ENCODE measurements at regions not wholly inside any gene's neighbourhood (a gene's known extent, or its start where the extent isn't known, plus 50 kb on each side); places are given as distances from the start of the nearest gene placed in this dataset.

DNA sequence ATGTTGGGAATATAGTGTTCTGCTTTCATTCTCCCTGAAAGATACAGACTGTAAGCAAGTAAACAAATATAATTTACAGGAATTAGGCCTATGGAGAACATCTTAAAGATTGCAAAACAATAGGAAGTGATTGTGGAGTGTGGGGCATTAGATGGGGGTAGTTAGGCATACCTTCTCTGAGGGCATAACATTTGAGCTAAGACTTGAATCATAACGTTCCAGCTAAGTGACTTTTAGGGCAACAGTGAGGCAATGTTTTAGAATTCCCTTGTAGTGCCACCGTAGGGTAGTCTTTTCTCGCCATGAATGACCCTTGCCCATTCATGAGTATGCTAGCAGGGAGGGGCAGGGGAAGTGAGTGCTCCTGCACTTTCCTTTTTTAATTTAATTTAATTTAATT, 173.3 kb downstream of the SPATA31D1 start:
- DNase-seq = no peak

DNA sequence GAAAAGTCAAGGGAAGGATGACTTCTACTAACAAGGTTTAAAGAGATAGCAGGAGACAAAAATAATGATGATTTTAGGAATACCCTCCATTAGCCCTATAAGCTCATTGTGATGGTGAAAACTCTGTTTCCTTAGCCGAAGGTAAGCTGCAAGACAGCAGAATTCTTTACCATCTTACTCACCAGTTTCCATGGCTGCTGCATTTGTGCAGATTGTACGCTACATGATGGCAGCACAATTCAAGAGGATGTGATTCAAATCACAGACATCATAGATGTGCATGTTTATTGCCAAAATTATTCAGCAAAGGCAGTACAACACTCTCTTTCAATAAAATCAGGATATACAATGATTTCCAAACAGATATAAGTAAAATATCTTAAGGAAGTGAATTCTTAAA, 175.6 kb downstream of the SPATA31D1 start:
- DNase-seq = no peak

DNA sequence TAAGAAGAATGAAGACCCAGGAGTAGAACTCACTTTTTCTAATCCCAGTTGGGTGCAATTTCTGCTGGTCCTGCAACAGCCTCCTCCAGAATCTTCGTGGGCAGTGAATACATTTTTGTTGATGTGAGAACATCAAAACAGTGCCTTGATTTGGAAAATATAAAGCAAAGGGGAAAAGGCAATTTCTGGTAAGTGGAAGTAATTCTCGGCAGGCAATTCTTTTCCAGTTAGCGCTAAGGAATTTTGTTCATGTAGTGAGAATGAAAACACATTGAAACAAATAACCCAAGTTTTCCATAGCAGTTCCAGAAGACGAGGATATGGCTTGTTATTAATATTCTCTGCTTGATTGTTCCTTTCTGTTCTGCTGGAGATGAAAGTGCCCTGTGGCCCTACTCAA, 178.7 kb downstream of the SPATA31D1 start:
- DNase-seq = no peak

DNA sequence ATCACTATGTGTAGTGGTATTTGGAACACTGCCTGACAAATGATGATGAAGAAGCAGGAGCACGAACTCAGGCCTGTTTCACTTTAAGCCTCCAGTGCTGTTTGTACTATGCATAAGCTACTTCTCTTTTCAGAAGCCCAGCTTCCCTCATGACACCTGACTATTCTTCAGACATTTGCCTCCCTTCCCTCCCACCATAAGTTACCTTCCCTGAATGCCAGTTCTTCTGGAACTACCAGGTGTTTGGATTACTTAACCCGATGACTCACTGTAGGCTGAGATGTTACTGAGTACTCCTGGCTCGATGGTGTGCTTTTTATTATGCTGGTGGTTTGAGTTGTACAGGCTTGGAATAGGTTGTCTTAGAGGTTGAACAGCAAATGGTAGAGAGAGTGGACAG, 180.0 kb downstream of the SPATA31D1 start:
- DNase-seq = no peak

DNA sequence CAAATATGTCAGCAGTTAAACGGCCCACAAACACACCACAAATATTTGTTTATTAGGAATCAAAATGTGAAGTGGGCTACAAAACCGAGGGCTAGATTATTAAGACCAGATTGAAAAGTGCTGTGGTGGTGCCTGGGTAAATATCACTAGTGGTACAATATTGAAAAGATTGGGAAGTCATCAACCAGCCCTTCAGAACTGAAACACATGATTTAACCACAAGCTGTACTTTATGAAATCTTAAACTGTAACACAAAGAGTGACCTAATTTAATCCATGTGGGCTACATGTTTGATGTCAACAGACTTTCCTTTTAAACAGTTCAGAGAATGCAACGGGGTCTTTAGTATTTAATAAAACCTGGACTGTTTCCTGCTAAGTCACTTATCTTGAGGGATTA, 182.3 kb downstream of the SPATA31D1 start:
- DNase-seq = no peak

DNA sequence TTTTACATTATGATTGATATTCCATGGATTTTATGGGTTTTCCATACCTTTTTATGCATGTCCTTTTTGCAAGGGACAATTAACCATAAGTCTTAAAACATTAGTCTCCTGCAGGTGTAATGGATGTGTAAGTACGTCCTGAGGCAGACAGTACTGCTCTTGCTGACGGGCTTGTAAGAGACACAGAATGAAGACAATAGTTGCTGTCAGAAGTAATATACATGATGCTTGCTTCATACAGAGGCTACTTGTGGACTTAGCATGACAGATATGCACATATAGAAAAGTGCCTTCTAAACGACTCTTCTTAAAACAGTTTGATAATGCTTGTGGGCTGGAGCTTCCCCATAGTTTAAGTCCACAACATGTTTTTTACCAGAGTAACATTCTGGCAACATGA, 182.7 kb downstream of the SPATA31D1 start:
- no peak for DNase-seq

DNA sequence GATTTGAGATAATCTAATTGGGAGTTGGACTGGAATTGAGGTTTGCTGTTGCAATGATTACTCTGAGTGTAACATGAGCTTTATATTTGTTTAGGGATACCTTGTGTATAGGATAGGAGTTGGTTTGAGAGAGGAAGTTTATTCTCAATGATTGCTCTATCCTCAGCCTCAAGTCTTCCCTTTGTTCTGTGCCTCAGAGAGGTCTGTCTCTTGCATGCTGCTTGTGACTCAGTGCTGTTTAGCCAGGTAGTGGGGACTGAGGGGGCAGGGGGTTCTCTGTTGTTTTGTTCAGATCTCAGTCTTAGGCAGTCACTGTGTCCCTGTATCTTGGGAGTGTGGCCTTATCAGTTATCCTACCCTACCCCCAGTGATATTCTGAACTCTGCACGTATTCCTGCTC, 192.1 kb downstream of the SPATA31D1 start:
- DNase-seq = no peak

DNA sequence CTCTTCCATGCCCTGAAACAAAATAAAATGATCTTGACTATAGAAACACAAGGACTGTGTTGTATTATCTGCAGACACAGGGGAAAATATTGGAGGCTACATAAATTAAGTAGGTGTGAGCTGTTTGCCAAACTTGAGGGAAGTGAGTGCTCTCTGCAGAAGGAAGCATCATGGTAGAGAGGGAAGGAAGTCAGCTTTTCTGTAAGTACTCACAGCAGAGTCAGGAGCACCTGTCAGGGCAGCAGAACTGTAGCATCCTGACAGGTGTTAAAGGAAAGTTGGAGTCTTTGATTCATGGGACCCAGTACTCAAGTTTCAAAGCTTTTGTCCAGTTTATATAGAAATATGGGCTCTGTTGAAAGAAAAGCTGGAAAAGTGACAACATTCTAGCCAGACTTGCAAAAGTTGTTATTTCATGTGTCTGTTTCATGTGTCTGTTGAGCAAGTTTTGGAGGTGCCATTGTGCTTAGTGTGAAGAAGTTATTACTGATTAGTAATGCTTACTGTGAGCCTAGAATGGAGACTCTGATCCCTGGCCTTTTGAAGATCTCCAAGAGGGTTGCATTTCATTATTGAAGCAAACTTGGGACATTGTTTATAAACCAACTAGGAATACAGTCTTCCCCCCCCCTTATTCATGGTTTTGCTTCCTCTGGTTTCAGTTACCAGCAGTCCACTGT, 194.7 kb downstream of the SPATA31D1 start:
- DNase-seq = no peak

DNA sequence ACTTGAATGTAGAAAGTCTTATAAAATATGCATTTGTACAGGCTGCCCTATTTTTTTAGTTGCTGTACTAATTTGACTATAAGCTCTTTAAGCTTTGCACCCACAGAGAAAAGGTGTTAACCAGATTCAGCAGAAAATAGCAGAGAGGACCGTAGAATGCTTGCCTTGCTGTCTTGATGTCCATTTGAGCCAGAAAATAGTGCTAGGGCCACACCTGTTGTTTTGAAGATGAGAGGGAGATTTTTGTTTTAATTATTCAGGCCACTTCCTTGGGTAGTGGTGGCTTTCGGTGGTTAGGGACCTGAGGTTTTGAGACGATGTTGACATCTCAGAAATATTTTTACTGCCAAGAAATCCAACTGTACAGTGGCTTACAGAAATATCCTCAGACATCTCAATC, 196.0 kb downstream of the SPATA31D1 start:
- DNase-seq = no peak

DNA sequence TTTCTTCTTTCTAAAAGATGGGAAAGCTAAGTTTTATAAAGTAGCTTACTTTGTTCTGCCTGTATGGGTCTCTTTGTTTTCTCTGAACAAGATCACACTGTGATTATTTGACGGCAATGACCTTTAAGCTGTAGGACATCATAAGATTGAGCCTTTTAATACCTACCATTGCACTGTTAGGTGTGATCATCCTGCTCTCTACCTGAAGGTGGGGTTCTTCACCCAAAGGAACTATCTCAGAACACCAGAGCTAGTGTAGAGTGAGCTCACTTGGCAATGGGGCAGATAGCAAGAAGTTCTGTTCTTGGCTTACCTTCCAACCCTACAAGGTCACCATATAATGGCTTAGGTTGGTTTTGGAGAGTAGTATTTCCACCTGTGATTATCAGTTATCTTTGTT, 200.2 kb downstream of the SPATA31D1 start:
- DNase-seq = no peak

DNA sequence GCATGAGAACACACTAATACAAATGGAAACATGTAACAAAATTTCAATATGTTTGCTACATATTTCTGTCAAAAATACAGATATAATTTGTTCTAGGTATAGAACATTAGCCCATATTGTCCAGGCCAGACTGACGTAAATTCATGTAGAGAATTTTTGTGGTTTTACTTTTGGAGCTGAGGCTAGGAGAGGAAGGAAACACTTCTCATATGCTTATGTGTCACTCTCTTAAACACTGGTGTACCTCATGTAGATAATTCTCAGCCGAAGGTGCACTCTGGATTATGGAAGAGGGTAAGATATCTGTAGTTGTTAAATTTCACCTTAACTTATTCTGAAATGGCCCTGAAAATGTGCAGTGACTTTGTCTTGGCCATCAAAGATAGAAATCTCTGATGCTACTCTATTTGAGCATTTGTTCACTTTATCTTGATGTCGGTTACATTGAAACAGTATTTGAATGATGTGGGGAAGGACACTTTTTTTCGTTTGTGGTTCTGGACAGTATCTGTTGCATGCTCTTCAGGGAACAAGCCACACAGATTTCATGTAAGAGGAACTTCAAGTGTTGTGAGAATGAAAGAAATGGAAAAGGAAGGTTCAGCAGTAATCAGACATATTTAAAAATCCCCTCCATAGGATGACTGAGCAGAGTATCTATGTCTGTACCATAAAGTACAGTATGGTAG, 202.7 kb downstream of the SPATA31D1 start:
- no peak for DNase-seq

DNA sequence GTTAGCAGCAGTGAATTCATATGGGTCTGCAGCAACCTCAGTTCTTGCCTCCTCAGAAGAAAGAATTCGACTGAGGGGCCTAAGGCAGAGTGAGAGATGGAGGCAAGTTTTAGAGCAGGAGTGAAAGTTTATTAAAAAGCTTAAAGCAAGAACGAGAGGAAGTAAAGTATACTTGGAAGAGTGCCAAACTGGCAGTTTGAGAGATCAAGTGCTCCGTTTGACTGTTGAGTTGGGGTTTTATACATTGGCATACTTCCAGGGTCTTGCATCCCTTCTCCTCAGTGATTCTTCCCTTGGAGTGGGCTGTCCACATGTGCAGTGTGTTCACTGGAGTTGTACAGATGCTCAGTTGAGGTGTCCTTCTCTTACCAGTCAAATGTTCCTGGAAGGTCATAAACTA, 203.6 kb downstream of the SPATA31D1 start:
- no peak for DNase-seq

DNA sequence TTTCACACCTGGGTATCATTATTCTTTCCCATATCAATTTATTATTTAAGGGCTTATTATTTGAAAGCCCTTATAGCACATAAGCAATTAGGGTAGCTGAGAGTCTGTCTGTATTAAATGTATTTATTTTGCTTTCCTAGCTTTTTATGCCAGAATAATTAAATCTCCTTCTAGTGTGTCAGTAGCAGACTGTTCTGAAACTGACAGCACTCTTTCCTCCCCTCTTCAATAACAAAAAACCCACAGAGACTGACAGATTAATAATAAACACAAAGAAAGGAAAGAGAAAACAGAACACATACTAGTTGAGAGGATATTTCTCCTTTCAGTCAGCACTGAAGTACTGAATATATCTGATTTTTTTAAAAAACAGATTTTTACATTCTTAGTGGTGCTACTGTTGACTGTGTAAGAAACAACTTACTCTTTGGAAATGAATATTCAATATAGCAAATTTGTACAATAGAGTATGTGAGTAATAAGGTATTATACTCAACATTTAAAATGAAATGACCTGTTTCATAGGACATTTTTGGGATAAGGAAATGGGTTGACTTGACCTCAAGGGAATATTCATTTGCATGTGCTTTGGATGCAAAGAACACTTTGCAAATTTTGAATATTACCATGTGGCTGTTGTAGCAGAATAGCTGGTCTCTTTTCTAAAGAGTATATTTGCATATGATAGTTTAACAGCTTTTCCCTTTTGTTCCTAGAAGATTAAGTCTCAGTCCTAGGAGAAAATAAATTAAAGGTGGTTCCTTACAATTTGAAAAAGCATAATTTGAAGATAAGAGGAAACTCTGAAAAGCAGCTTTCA, 208.3 kb downstream of the SPATA31D1 start:
- DNase-seq = no peak

DNA sequence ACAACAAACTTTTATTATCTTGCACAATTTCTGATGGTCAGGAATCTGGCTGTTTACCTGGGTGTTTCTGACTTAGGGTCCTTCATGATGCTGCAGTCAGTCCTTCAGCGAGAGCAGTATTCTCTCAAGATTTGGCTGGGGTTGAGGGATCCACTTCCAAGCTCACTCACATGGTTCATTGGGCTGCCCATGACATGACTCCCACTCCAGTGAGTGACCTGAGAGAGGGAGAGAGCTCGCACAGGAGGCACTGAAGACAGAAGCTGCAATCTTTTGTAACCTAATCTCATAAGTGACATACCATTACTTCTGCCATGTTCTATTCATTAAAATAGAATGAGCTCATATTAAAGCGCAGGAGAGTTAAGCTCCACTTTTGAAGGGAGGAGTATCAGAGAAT, 212.6 kb downstream of the SPATA31D1 start:
- no peak for DNase-seq

DNA sequence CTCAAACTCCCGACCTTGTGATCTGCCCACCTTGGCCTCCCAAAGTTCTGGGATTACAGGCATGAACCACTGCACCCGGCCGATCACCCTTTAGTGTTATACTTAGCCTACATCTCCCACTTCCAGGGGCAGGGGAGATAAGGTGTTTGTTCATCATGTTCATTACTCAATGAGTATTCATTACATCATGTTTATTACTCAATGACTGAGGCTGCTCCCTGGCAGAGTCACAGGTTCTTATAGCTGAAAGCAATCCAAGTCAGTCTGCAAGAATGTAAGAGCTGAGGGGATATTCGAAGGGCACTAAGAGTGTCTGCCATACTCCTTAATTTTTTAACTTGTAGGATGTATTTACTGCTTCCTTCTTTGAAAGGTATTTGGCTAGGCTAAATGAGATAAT, 214.2 kb downstream of the SPATA31D1 start:
- DNase-seq = no peak

DNA sequence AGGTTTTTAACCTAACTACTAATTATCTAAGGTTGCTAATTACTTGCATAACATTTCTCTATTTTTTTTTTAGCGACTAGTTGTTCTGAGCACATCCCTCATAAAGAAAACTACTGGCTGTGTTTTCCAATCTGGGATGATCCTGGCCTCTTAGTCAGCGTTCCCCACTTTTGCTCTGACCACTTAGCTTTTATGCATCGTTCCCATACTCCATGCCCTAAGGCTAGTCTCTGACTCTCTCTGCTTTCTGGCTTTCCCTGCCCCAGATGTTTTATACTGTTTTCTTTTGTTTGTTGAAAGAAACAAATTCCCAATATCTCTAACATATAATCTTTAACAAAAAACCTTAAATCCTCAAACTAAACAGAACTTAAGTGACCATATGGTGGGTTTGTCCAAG, 217.9 kb downstream of the SPATA31D1 start:
- no peak for DNase-seq

DNA sequence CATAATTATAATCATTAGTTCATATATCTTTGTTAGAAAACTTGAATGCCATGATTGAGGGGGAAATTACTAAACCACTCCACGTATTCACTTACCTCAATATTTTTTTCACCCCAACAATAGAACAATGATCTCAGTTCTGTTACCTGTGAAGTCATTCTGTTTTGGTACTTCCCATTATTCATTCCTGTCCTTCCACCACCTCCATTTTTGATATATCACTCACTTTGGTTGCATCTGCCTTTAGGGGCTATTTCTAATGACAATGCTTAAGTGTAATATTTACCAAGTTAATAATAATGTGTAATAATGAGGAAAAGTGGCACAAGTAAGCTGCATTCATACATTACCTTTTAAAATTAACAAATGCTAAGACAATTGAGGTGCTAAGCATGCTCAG, 218.4 kb downstream of the SPATA31D1 start:
- no peak for DNase-seq

DNA sequence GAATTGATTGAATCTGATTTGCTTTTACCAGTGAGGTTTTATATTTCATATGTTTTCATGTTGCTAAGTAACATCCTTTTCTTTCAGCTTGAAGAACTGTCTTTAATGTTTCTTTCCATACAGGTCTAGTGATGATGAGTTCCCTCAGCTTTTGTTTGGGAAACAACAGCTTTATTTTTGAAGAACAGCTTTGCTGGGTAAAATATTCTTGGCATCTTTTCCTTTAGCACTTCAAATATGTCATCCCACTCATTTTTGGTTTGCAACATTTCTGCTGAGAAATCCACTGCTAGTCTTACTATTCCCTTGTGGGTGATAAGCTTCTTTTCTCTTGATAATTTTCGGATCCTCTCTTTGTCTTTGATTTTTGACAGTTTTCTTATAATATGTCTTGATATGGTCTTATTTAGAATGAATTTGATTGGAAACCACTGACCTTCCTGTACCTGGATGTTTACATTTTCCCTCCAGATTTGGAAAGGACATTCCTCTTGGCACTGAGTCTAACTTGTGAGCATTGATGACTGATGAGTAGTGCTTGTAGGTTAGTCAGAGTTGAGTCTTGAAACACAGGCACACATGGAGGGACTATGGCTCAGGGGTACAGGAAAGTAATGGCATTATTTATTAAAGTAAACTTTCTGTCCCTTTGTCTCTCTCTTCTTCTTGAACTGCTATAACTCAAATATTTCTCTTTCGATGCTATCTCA, 220.3 kb downstream of the SPATA31D1 start:
- DNase-seq = no peak

DNA sequence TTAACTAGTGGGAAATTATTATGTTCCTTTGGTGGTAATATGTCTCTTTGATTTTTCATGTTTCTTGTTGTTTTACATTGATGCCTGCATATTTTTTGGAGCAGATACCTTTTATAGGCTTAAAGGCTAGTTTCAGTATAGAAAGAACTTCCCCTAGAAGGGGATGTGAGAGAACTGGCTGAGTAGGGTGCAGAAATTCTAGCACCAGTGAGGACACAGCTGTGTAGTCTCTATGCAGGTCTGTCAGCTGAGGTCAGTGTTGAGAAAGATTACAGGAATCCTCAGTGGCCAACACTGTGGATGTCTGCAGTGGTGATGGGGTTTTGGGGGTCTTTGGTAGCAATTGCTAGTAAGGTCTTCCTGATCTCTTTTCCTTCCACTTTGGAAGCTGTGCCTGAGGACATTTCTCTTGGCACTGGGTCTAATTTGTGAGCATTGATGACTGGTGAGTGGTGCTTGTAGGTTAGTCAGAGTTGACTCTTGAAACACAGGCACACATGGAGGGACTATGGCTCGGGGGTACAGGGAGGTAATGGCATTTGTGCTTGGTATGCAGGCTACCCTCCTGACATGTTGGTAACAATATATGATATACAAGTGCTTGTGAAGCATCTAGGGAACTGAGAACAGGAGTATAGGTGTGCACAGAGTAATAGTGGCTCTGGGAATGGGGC, 221.4 kb downstream of the SPATA31D1 start:
- DNase-seq = no peak

DNA sequence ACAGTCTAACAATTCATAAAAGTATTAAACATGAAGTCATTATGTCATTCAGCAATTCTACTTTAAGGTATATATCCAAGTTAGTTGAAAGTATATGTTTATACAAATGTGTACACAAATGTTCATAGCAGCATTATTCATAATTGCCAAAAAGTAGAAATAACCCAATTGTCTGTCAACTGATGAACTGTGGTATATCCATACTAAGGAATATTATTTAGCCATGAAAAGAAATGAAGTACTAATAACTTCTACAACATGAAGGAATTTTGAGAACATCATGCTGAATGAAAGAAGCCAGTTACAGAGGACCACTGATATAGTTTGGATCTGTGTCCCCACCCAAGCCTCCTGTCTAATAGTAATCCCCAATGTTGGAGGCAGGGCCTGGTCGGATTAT, 224.3 kb downstream of the SPATA31D1 start:
- DNase-seq = no peak

DNA sequence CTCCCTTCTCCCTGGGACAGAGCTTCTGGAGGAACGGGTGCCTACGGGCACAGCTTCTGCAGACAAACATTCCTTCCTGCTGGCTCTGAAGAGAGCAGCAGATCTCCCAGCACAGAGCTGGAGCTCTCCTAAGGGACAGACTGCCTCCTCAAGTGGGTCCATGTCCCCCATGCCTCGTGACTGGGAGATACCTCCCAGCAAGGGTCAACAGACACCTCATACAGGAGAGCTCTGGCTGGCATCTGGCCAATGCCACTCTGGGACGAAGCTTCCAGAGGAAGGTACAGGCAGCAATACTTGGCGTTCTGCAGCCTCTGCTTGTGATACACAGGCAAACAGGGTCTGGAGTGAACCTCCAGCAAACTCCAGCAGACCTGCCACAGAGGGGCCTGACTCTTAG, 227.9 kb downstream of the SPATA31D1 start:
- no peak for DNase-seq

DNA sequence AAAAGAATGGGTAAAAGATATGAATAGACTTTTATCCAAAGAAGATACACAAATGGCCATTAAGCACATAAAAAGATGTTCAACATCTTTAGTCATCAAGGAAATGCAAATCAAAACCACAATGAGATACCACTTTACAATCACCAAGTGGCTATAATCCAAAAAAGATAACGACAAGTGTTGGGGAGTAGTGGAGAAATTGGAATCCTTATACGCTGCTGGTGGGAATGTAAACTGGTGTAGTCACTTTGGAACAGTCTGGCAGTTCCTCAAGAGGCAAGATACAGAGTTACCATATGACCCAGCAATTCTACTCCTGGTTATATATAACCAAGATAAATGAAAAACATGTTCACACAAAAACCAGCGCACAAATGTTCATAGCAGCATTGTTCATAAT, 234.9 kb downstream of the SPATA31D1 start:
- no peak for DNase-seq

DNA sequence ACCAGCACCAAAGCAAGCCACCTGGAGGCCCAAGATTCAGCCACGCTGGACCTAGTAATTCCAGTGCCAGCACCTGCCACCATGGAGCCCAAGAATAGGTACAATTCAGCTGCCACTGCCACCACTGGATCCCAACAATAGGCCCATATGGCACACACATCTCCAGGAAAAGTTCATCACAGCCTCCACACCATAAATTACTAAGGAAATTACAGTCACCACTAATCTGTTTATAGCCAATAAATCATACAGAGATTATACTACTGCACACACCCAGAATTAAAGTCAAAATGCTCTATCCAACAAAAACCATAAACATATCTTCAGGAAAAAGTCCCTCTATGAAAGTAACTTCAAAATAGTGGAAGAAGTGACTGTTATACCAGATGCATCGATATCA, 242.8 kb downstream of the SPATA31D1 start:
- DNase-seq = no peak

Data from NCI-H345 (cell line).